ENCODE measurements at regions not wholly inside any gene's neighbourhood (a gene's known extent, or its start where the extent isn't known, plus 50 kb on each side); places are given as distances from the start of the nearest gene placed in this dataset.

DNA sequence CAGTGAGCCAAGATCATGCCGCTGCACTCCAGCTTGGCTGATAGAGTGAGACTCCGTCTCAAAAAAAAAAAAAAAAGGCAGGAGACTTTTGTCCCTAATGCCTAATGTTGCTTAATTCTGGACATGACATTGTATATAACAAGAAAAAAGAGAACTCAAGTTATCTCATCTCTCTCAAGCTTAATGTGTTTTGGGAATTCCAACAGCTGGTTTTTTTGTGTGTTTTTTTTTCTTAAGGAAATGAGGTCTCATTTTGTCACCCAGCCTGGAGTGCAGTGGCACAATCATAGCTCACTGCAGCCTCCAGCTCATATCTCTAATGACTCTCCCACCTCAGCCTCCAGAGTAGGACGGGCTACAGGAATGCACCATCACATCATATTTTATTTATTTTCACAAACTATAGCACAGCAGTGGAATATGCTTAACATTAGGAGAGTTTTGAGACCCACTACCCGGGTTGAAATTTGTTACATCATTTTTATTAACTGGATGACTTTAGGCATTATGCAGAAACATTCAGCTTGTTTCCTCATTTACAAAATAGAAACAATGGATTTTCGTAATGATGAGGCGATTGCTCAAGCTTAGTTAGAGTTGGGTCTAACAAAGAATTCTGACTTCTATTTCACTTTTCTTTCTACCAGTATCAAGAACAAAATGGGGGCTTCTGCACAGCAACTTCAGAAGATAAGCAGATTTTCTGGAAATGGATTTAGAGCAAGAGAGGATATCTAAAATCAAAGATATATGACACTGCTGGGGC, 104.1 kb upstream of the BTN3A2 start:
- no peak for DNase-seq (ENCODE audit: extremely low read depth, low read depth)
- H3K4me3 ChIP-seq (replicated peaks; ENCODE audit: low read depth, low read length), result no peak overlapping the region
- TF ChIP-seq, protein P1, sequence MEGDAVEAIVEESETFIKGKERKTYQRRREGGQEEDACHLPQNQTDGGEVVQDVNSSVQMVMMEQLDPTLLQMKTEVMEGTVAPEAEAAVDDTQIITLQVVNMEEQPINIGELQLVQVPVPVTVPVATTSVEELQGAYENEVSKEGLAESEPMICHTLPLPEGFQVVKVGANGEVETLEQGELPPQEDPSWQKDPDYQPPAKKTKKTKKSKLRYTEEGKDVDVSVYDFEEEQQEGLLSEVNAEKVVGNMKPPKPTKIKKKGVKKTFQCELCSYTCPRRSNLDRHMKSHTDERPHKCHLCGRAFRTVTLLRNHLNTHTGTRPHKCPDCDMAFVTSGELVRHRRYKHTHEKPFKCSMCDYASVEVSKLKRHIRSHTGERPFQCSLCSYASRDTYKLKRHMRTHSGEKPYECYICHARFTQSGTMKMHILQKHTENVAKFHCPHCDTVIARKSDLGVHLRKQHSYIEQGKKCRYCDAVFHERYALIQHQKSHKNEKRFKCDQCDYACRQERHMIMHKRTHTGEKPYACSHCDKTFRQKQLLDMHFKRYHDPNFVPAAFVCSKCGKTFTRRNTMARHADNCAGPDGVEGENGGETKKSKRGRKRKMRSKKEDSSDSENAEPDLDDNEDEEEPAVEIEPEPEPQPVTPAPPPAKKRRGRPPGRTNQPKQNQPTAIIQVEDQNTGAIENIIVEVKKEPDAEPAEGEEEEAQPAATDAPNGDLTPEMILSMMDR (IDR thresholded peaks at IDR 0.05; ENCODE audit: low read depth, low read length, missing control alignments), result no peak

DNA sequence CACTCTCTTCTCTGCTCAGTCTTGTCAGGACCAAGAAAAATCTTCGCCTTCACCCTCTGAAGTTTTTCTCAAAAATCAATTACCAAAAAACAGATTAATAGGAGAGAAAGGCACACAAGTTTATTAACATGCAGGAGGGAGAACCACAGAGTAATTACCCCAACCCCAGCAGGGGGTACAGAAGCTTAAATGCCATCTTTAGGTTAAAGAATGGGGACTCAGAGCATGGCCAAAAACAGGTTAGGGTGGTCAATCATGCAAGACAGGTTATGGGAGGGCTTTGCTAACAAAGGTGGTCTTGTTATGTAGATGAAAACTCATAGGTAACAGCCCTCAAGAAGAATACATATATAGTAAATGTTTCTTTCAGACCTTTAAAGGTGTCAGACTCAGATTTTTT, 100.5 kb upstream of the BTN3A2 start:
- TF ChIP-seq, protein P1 (IDR thresholded peaks at IDR 0.05; ENCODE audit: low read depth, low read length, missing control alignments), result no peak
- no peak overlapping the region for H3K4me3 ChIP-seq (replicated peaks; ENCODE audit: low read depth, low read length)
- DNase-seq (ENCODE audit: extremely low read depth, low read depth), result no peak

DNA sequence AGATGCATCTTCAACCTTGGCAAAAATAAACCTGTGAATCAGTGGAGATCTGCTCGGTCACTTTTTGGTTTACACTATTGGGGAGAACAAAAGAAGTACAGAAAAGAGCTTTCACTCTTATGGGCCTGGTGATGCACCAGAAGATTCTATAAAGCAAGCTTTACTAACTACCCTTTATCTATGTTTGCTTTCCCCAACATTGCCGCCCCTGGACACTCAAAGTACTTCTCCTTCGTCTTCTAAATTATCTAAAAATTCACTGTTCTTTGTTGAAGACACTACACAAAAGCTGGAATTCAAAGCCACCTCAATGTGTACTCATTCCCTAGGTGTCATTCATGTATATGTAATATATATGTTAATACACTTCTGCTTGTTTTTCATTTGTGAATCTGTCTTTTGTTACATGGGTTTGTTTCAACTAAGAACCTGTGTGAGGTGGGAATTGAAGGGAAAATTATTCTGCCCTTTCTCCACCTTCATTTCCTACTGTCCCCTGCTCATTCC, 97.9 kb upstream of the BTN3A2 start:
- no peak for DNase-seq (ENCODE audit: extremely low read depth, low read depth)
- H3K4me3 ChIP-seq (replicated peaks; ENCODE audit: low read depth, low read length), result no peak overlapping the region
- TF ChIP-seq, protein P1 (IDR thresholded peaks at IDR 0.05; ENCODE audit: low read depth, low read length, missing control alignments), result no peak

DNA sequence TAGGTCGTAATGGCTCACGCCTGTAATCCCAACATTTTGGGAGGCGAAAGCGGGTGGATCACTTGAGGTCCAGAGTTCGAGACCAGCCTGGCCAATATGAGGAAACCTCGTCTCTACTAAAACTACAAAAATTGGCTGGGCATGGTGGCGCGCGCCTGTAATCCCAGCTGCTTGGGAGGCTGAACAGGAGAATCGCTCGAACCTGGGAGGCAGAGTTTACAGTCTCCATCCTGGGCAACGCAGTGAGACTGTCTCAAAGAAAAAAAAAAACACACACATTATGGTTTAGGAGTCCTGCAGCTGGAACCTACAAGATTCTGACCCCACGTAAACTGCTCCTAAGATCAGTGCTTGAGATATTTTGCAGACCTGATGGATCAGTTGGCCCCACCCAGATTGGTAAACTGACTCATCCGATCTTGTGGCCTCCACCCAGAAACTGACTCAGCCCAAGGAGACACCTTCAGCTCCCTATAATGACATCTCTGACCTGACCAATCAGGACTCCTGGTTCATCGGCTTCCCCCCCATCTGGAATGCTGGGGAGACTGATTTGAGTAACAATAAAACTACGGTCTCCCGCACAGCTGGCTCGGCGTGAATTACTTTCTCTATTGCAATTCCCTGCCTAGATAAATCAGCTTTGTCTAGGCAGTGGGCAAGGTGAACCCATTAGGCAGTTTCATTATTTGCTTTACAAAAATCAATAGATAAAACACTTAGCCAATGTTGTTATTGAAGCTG, 96.2 kb upstream of the BTN3A2 start:
- DNase-seq (ENCODE audit: extremely low read depth, low read depth), result no peak
- TF ChIP-seq, protein P1 (IDR thresholded peaks at IDR 0.05; ENCODE audit: low read depth, low read length, missing control alignments), result no peak

DNA sequence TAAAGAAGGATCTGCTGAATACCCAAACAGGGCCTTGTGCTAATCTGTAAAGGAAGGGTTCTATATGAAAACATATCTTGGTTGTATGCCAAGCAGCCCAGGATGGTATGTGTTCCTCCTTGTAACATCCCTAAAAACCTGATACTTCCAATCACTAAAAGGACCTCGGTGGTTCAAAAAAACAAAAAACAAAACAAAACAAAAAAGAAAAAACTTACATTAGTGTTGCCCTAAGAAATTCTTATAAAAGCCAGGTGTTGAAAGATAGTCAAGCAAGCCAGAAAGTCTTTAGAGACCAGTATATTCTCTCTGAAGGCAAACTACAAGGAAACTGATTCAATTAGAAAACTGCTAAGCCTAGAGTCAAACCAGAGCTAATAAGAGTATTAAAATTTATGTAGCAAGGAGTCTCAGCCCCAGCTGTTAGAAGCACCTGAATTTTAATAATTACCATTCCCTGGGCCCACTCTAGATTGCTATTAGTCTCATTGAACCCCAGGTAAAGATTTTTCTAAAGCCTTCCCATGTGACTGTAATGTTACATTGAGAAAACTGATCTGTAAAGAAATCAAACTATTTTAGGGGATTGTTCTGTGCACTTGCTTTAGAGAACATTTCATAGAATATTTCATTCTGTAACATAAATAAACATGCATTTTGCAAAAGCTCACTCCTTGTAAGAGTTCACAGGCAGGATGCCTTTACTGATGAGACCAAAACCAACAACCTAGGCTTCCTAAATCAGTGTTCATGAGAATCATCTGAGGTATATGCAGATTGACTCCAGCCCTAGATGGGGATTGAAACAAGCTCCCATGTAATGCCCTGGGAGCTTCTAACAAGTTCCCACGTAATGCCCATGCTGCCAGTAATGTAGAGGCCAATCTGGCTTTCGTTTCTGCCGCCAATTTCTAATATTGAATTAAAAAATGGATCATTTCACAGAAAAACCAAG, 95.2 kb upstream of the BTN3A2 start:
- peak overlapping the region; percentile 66 for H3K4me3 ChIP-seq (replicated peaks; ENCODE audit: low read depth, low read length)
- TF ChIP-seq, protein P1 (IDR thresholded peaks at IDR 0.05; ENCODE audit: low read depth, low read length, missing control alignments), result no peak
- DNase-seq (ENCODE audit: extremely low read depth, low read depth), result no peak

More for the DNA sequence above, 96.2 kb upstream of the BTN3A2 start:
- peak overlapping the region; percentile 66 for H3K4me3 ChIP-seq (replicated peaks; ENCODE audit: low read depth, low read length)

DNA sequence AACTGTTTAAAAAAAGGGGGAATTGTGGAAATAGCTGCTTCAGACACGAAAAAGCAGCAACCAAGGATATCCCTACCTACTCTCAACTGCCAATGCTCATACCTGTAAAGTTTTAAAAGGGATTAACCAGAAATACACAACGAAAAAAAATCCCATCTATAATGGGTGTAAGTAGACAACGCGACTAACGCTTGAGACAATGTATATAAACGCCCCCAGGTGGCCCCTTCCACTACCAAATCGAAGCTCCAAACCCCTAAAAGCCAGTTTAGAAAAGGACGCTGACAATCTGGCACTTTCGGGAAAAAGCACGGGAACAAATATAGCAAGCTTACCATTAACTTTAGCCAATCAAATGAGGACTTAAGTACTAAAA, 94.5 kb upstream of the BTN3A2 start:
- TF ChIP-seq, protein P1 (IDR thresholded peaks at IDR 0.05; ENCODE audit: low read depth, low read length, missing control alignments), result no peak
- H3K4me3 ChIP-seq (replicated peaks; ENCODE audit: low read depth, low read length), result peak overlapping the region; percentile 66
- no peak for DNase-seq (ENCODE audit: extremely low read depth, low read depth)
